ENCODE measurements at regions not wholly inside any gene's neighbourhood (a gene's known extent, or its start where the extent isn't known, plus 50 kb on each side); places are given as distances from the start of the nearest gene placed in this dataset.

DNA sequence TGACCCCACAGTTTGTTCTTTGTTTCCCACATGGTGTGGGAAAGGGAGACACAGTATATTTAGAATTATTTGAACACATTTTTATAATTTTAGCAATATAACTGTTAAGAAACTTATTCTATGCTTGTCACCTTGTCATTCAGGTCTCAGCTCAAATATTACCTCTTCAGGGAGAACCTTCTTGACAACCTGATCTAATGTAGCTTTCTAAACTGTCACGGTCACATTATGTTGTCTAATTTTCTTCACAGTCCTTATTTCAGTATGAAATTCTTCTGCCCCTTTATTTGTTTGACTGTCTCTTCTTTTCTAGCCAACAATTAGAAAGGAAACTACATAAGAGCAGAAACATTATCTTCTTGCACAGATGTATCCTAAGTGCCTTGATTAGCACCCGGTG is 304.3 kb upstream of the PARD3B start:
- no peak for TF ChIP-seq EZH2phosphoT487 (IDR thresholded peaks at IDR 0.05; ENCODE audit: borderline replicate concordance, low read length)
- TF ChIP-seq, protein P1, sequence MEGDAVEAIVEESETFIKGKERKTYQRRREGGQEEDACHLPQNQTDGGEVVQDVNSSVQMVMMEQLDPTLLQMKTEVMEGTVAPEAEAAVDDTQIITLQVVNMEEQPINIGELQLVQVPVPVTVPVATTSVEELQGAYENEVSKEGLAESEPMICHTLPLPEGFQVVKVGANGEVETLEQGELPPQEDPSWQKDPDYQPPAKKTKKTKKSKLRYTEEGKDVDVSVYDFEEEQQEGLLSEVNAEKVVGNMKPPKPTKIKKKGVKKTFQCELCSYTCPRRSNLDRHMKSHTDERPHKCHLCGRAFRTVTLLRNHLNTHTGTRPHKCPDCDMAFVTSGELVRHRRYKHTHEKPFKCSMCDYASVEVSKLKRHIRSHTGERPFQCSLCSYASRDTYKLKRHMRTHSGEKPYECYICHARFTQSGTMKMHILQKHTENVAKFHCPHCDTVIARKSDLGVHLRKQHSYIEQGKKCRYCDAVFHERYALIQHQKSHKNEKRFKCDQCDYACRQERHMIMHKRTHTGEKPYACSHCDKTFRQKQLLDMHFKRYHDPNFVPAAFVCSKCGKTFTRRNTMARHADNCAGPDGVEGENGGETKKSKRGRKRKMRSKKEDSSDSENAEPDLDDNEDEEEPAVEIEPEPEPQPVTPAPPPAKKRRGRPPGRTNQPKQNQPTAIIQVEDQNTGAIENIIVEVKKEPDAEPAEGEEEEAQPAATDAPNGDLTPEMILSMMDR (IDR thresholded peaks at IDR 0.05; ENCODE audit: low read depth, low read length, poor library complexity, severe bottlenecking): no peak
- no peaks in the 10 kb centered on the region for H3F3A ChIP-seq (ENCODE audit: control insufficient read depth, insufficient read depth)
- H3K79me2 ChIP-seq (ENCODE audit: control insufficient read depth, low read length): no peaks in the 10 kb centered on the region
- no peaks in the 10 kb centered on the region for H3K4me1 ChIP-seq (ENCODE audit: control insufficient read depth, low read length)
- H3K4me3 ChIP-seq (ENCODE audit: low read length): no peak overlapping the region
- H4K20me1 ChIP-seq (ENCODE audit: control insufficient read depth, insufficient read depth, low read depth, low read length): no peaks in the 10 kb centered on the region
- no peaks in the 10 kb centered on the region for H3K36me3 ChIP-seq (ENCODE audit: control insufficient read depth, low read length)
- no peaks in the 10 kb centered on the region for H3K9me2 ChIP-seq (replicated peaks; ENCODE audit: control insufficient read depth, low read length)
- no peak overlapping the region for H3K4me2 ChIP-seq (ENCODE audit: low read length)
- H3K9me3 ChIP-seq (ENCODE audit: control insufficient read depth, insufficient read depth, low read length): no peaks in the 10 kb centered on the region
- no peaks in the 10 kb centered on the region for H3K27me3 ChIP-seq (ENCODE audit: control insufficient read depth, low read length)
- H3K27ac ChIP-seq (ENCODE audit: low read depth, low read length): no peak overlapping the region

DNA sequence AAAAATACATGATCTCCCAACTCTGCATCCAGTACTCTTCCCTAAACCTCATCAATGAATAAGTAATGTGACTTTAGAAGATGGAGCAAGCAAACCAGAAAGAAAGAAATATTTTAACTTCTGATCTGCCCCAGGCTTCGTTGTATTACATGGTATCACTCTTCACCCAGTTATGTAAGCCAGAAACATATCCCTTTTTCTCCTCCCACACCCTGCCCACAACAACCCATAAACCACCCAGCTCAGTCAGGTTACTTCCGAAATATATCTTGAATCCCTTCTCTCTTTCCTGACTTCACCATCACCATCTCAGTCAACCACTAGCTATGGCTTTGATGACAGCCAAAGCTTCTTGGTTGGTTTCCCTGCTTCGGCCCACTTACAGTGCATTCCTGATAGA is 295.8 kb upstream of the PARD3B start:
- H3K9me3 ChIP-seq (ENCODE audit: control insufficient read depth, insufficient read depth, low read length): no peaks in the 10 kb centered on the region
- H3K9me2 ChIP-seq (replicated peaks; ENCODE audit: control insufficient read depth, low read length): no peaks in the 10 kb centered on the region
- no peaks in the 10 kb centered on the region for H3K4me1 ChIP-seq (ENCODE audit: control insufficient read depth, low read length)
- no peak overlapping the region for H3K27ac ChIP-seq (ENCODE audit: low read depth, low read length)
- H3K79me2 ChIP-seq (ENCODE audit: control insufficient read depth, low read length): no peaks in the 10 kb centered on the region
- no peaks in the 10 kb centered on the region for H3K27me3 ChIP-seq (ENCODE audit: control insufficient read depth, low read length)
- no peaks in the 10 kb centered on the region for H4K20me1 ChIP-seq (ENCODE audit: control insufficient read depth, insufficient read depth, low read depth, low read length)
- H3K4me3 ChIP-seq (ENCODE audit: low read length): no peak overlapping the region
- H3K4me2 ChIP-seq (ENCODE audit: low read length): no peak overlapping the region
- no peaks in the 10 kb centered on the region for H3F3A ChIP-seq (ENCODE audit: control insufficient read depth, insufficient read depth)
- TF ChIP-seq, protein P1 (IDR thresholded peaks at IDR 0.05; ENCODE audit: low read depth, low read length, poor library complexity, severe bottlenecking): no peak
- no peak for TF ChIP-seq EZH2phosphoT487 (IDR thresholded peaks at IDR 0.05; ENCODE audit: borderline replicate concordance, low read length)
- H3K36me3 ChIP-seq (ENCODE audit: control insufficient read depth, low read length): no peaks in the 10 kb centered on the region

DNA sequence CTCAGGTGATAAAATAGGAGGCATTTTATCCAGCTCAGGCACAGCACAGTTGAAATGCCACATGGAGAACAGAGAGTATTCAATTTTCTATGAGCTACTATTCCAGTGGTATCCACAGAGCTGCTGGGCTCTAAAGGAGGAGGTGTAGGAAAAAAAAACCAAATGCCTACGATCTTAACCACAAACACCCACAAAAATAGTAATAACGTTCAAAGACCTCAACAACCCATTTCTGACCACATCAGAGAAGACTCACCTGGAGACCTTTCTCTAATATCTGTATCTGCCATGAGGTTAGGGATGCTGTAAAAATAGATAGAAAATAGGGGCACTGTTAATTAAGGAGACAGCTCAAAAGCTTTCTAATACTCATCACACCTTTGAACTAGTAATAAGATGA is 294.6 kb upstream of the PARD3B start:
- H3K4me2 ChIP-seq (ENCODE audit: low read length): no peak overlapping the region

More for the DNA sequence above, 294.6 kb upstream of the PARD3B start:
- Histone ChIP-seq H3F3A (ENCODE audit: control insufficient read depth, insufficient read depth) (no peaks in the 10 kb centered on the region), H3K9me2 (replicated peaks; ENCODE audit: control insufficient read depth, low read length) (no peaks in the 10 kb centered on the region), H3K27ac (ENCODE audit: low read depth, low read length) (no peak overlapping the region), H3K79me2 (ENCODE audit: control insufficient read depth, low read length) (no peaks in the 10 kb centered on the region), H3K4me3 (ENCODE audit: low read length) (no peak overlapping the region), H3K9me3 (ENCODE audit: control insufficient read depth, insufficient read depth, low read length) (no peaks in the 10 kb centered on the region), H3K27me3 (ENCODE audit: control insufficient read depth, low read length) (no peaks in the 10 kb centered on the region), H3K4me1 (ENCODE audit: control insufficient read depth, low read length) (no peaks in the 10 kb centered on the region), H4K20me1 (ENCODE audit: control insufficient read depth, insufficient read depth, low read depth, low read length) (no peaks in the 10 kb centered on the region), H3K36me3 (ENCODE audit: control insufficient read depth, low read length) (no peaks in the 10 kb centered on the region)
- TF ChIP-seq, protein P1 (IDR thresholded peaks at IDR 0.05; ENCODE audit: low read depth, low read length, poor library complexity, severe bottlenecking): no peak
- TF ChIP-seq EZH2phosphoT487 (IDR thresholded peaks at IDR 0.05; ENCODE audit: borderline replicate concordance, low read length): no peak

All from DOHH2 (cell line).